EH (cell line): ENCODE measurements at regions not wholly inside any gene's neighbourhood (a gene's known extent, or its start where the extent isn't known, plus 50 kb on each side); places are given as distances from the start of the nearest gene placed in this dataset.

Source experiments
- DNase-seq: peaks from one replicate; pipeline ENCODE4 v3.0.0-alpha.2; 2015; ENCODE audit warnings: low read depth

GRCh38 chr2:5955921-5956320, 263.7 kb downstream of the SOX11 start:
- DNase-seq: no peak

- DNase-seq: no peak
Observed at GRCh38 chr2:5959836-5960820, 267.9 kb downstream of the SOX11 start.

- no peak for DNase-seq
Observed at GRCh38 chr2:5967506-5967905, 275.3 kb downstream of the SOX11 start.

- DNase-seq: no peak
Observed at GRCh38 chr2:5969303-5969702, 277.1 kb downstream of the SOX11 start.

GRCh38 chr2:5970347-5970746, 278.2 kb downstream of the SOX11 start:
- DNase-seq: no peak

- no peak for DNase-seq
Observed at GRCh38 chr2:5974477-5974876, 282.3 kb downstream of the SOX11 start.

- DNase-seq: no peak
Observed at GRCh38 chr2:5975401-5975800, 283.2 kb downstream of the SOX11 start.

- no peak for DNase-seq
Observed at GRCh38 chr2:5976531-5977065, 284.4 kb downstream of the SOX11 start.

GRCh38 chr2:5977477-5977876, 285.3 kb downstream of the SOX11 start:
- DNase-seq: no peak

GRCh38 chr2:5978131-5978751, 286.1 kb downstream of the SOX11 start:
- no peak for DNase-seq

GRCh38 chr2:5980450-5981190, 288.4 kb downstream of the SOX11 start:
- no peak for DNase-seq

GRCh38 chr2:5982193-5982902, 290.2 kb downstream of the SOX11 start:
- no peak for DNase-seq

GRCh38 chr2:5982903-5983265, 290.7 kb downstream of the SOX11 start:
- no peak for DNase-seq

- no peak for DNase-seq
Observed at GRCh38 chr2:5983511-5984272, 291.5 kb downstream of the SOX11 start.

GRCh38 chr2:5984273-5984655, 292.1 kb downstream of the SOX11 start:
- DNase-seq: no peak

- no peak for DNase-seq
Observed at GRCh38 chr2:5984946-5985345, 292.8 kb downstream of the SOX11 start.

GRCh38 chr2:5985536-5986385, 293.6 kb downstream of the SOX11 start:
- DNase-seq: no peak

- no peak for DNase-seq
Observed at GRCh38 chr2:5986801-5987787, 294.9 kb downstream of the SOX11 start.

- DNase-seq: no peak
Observed at GRCh38 chr2:5988120-5988519, 295.9 kb downstream of the SOX11 start.
